Breast epithelium (tissue), 3 donors: ENCODE measurements at regions not wholly inside any gene's neighbourhood (a gene's known extent, or its start where the extent isn't known, plus 50 kb on each side); places are given as distances from the start of the nearest gene placed in this dataset.

Source experiments
- POLR2A ChIP-seq: fragments of 450-650 bp; IDR thresholded peaks from one replicate; pipeline ENCODE4 v1.6.1; 2016; ENCODE audit warnings: antibody characterized with exemption, mild to moderate bottlenecking, moderate library complexity
- POLR2AphosphoS5 ChIP-seq, 3 donors: sonication (generic); formaldehyde crosslinking; IDR thresholded peaks; one replicate each; pipeline ENCODE4 v1.6.1; 2017; ENCODE audit warnings: antibody characterized with exemption in 3 of 3
- TF ChIP-seq, protein P1 (sequence below), 3 donors: fragments of 450-650 bp; IDR thresholded peaks; one replicate each; pipeline ENCODE4 v1.5.1; 2016 to 2017; ENCODE audit warnings: antibody characterized with exemption in 3 of 3, mild to moderate bottlenecking in 3 of 3, moderate library complexity in 3 of 3

DNA sequence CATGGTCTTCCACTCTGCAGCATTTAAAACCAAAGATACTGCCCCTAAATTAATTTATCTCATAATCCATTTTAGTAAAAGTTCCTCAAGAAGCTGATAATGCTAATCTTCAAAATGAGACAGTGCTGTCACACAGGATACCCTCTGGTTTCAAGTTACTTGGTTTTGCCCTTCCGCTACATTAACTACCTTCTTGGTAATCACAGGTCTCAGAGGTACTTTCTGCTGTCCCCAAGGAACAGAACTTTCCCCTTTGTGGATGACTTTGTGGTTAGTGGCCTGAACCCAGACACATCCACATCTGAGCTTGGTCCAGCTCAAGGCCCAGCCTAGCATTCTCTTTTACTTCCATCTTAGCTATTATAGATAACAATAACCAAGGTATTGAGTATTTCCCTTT, 88.8 kb upstream of the TMEM26 start:
- TF ChIP-seq, protein P1, sequence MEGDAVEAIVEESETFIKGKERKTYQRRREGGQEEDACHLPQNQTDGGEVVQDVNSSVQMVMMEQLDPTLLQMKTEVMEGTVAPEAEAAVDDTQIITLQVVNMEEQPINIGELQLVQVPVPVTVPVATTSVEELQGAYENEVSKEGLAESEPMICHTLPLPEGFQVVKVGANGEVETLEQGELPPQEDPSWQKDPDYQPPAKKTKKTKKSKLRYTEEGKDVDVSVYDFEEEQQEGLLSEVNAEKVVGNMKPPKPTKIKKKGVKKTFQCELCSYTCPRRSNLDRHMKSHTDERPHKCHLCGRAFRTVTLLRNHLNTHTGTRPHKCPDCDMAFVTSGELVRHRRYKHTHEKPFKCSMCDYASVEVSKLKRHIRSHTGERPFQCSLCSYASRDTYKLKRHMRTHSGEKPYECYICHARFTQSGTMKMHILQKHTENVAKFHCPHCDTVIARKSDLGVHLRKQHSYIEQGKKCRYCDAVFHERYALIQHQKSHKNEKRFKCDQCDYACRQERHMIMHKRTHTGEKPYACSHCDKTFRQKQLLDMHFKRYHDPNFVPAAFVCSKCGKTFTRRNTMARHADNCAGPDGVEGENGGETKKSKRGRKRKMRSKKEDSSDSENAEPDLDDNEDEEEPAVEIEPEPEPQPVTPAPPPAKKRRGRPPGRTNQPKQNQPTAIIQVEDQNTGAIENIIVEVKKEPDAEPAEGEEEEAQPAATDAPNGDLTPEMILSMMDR (IDR thresholded peaks at IDR 0.05): no peak
- TF ChIP-seq POLR2AphosphoS5 (IDR thresholded peaks at IDR 0.05): no peak
- no peak for TF ChIP-seq POLR2A
